Endothelial cell of umbilical vein (primary cell): ENCODE measurements at regions not wholly inside any gene's neighbourhood (a gene's known extent, or its start where the extent isn't known, plus 50 kb on each side); places are given as distances from the start of the nearest gene placed in this dataset.

Source experiments
- BruUV-seq: library from RNA; stranded (reverse); fragments of 400-500 nt; replicated peaks from 2 replicates; lab custom pipeline; 2021; lab: Mats Ljungman, UMichigan
- CTCF ChIA-PET: fragments of 300-600, 350-600 bp; sonication (Branson Sonifier 250); formaldehyde crosslinking; loops from one replicate; lab custom pipeline; 2021; ENCODE audit warnings: antibody characterized with exemption, inconsistent platforms; lab: Charles Lee
- POLR2A ChIA-PET: fragments of 300-600, 350-600 bp; sonication (Branson Sonifier 250); formaldehyde crosslinking; loops from one replicate; lab custom pipeline; 2021; ENCODE audit warnings: antibody characterized with exemption, inconsistent platforms; lab: Charles Lee
- DNase-seq: peaks from one replicate; pipeline ENCODE4 v3.0.0-alpha.2; 2011; ENCODE audit warnings: low read depth, low spot score
- FAIRE-seq: peaks from 2 replicates; lab custom pipeline; 2011; peaks lifted over from hg19 to GRCh38; lab: Jason Lieb, UNC
- H2AFZ ChIP-seq: 2 replicates; pipeline ENCODE4 v1.6.0; 2012; ENCODE audit warnings: low read depth, low read length, control low read depth, inconsistent platforms
- H3K27ac ChIP-seq: 2 replicates; pipeline ENCODE4 v1.5.1; 2011; ENCODE audit warnings: low read depth, mild to moderate bottlenecking, control low read depth, low read length, moderate library complexity; ENCODE audit not compliant: insufficient read depth
- H3K27me3 ChIP-seq, 2 experiments: 2 replicates each; pipeline versions ENCODE4 v1.6.0 to v1.6.1; 2011; ENCODE audit warnings: low read length in 2 of 2, mixed read lengths in 1 of 2; ENCODE audit not compliant: control insufficient read depth in 2 of 2, insufficient read depth in 2 of 2
- H3K36me3 ChIP-seq, 2 experiments: 2 replicates in 1 of 2; 3 replicates in 1 of 2; pipeline ENCODE4 v1.5.1; 2011; ENCODE audit warnings: low read length in 2 of 2, mild to moderate bottlenecking in 1 of 2, moderate library complexity in 1 of 2; ENCODE audit not compliant: control insufficient read depth in 2 of 2, insufficient read depth in 2 of 2; ENCODE audit errors: extremely low read depth in 1 of 2
- H3K4me1 ChIP-seq: 3 replicates; pipeline ENCODE4 v1.5.1; 2011; ENCODE audit warnings: mild to moderate bottlenecking, low read length; ENCODE audit not compliant: control insufficient read depth, insufficient read depth; ENCODE audit errors: extremely low read depth
- H3K4me2 ChIP-seq: 2 replicates; pipeline ENCODE4 v1.6.1; 2011; ENCODE audit warnings: low read length, control low read depth, mixed read lengths; ENCODE audit not compliant: insufficient read depth
- H3K4me3 ChIP-seq, 3 experiments: fragments of 200-600 bp in 1 of 3; sonication (generic), shearing (Covaris generic) in 1 of 3; replicated peaks in 1 of 3; 2 replicates each; pipeline ENCODE4 v1.5.1; 2011 to 2016; ENCODE audit warnings: control low read depth in 3 of 3, low read length in 3 of 3, mild to moderate bottlenecking in 2 of 3, inconsistent platforms in 1 of 3, low read depth in 1 of 3, moderate library complexity in 1 of 3; ENCODE audit not compliant: insufficient read depth in 1 of 3
- H3K79me2 ChIP-seq: 2 replicates; pipeline ENCODE4 v1.6.0; 2012; ENCODE audit warnings: low read length, inconsistent platforms; ENCODE audit not compliant: control insufficient read depth, insufficient read depth
- H3K9ac ChIP-seq: replicated peaks from 2 replicates; pipeline ENCODE3; 2011; ENCODE audit warnings: low read length, control low read depth; ENCODE audit not compliant: insufficient read depth; ENCODE audit errors: extremely low read depth
- H3K9me1 ChIP-seq: replicated peaks from 3 replicates; pipeline ENCODE4 v1.6.0; 2011; ENCODE audit warnings: mild to moderate bottlenecking, low read length; ENCODE audit not compliant: control insufficient read depth, insufficient read depth; ENCODE audit errors: extremely low read depth
- H3K9me3 ChIP-seq: replicated peaks from 2 replicates; pipeline ENCODE4 v1.5.1; 2012; ENCODE audit warnings: low read length, inconsistent platforms; ENCODE audit not compliant: control insufficient read depth, insufficient read depth
- H4K20me1 ChIP-seq: replicated peaks from 2 replicates; pipeline ENCODE3; 2011; ENCODE audit warnings: mild to moderate bottlenecking, low read length; ENCODE audit not compliant: control insufficient read depth, insufficient read depth; ENCODE audit errors: extremely low read depth
- CTCF ChIP-seq, 2 donors: IDR thresholded peaks; 1 replicate in 1 of 2; 2 replicates in 1 of 2; pipeline ENCODE4 v1.5.1; 2011; ENCODE audit warnings: low read length in 2 of 2, mild to moderate bottlenecking in 2 of 2, moderate library complexity in 2 of 2, control low read depth in 1 of 2, inconsistent platforms in 1 of 2, low read depth in 1 of 2; ENCODE audit not compliant: insufficient read depth in 1 of 2; ENCODE audit errors: extremely low read depth in 1 of 2
- EZH2 ChIP-seq: IDR thresholded peaks from 2 replicates; pipeline ENCODE4 v1.6.1; 2012; ENCODE audit warnings: borderline replicate concordance, low read depth, mild to moderate bottlenecking, moderate library complexity, low read length, inconsistent platforms; ENCODE audit not compliant: severe bottlenecking
- FOS ChIP-seq: IDR thresholded peaks from 2 replicates; pipeline ENCODE4 v1.6.1; 2011; ENCODE audit warnings: mild to moderate bottlenecking, low read length, moderate library complexity, borderline replicate concordance; ENCODE audit not compliant: insufficient read depth
- GATA2 ChIP-seq: IDR thresholded peaks from 2 replicates; pipeline ENCODE4 v1.7.0; 2011; ENCODE audit warnings: low read depth, mild to moderate bottlenecking, moderate library complexity, mixed read lengths, low read length; ENCODE audit not compliant: insufficient read length, insufficient read depth
- JUN ChIP-seq: IDR thresholded peaks from 2 replicates; pipeline ENCODE4 v1.6.1; 2011; ENCODE audit warnings: borderline replicate concordance, low read depth; ENCODE audit not compliant: insufficient read length, insufficient read depth
- MAX ChIP-seq: IDR thresholded peaks from 2 replicates; pipeline ENCODE4 v1.6.1; 2011; ENCODE audit not compliant: insufficient read depth, insufficient read length
- MYC ChIP-seq: IDR thresholded peaks from one replicate; pipeline ENCODE4 v1.6.1; 2011; ENCODE audit warnings: mild to moderate bottlenecking, low read depth, low read length
- POLR2A ChIP-seq: IDR thresholded peaks from 2 replicates; pipeline ENCODE4 v1.6.1; 2012; ENCODE audit warnings: low read depth, mild to moderate bottlenecking, control low read depth, low read length
- POLR2AphosphoS5 ChIP-seq: IDR thresholded peaks from 2 replicates; pipeline ENCODE4 v1.6.1; 2012; ENCODE audit warnings: low read depth, mild to moderate bottlenecking, control low read depth, low read length, moderate library complexity; ENCODE audit not compliant: insufficient read depth
- dilution Hi-C: fragments of 300-500 bp; cut with MboI; formaldehyde crosslinking; loops from one replicate; pipeline ENCODE4 v1.15.0; 2019; ENCODE audit warnings: low sequenced_read_pairs; ENCODE audit not compliant: extremely low pct_ligation_motif_present
- intact Hi-C: fragments of 100-400 bp; cut with micrococcal nuclease; formaldehyde crosslinking; loops from one replicate; pipeline ENCODE4 v1.10.0; 2022

- TF ChIP-seq EZH2 (no peak), POLR2AphosphoS5 (no peak), MYC (no peak), FOS (no peak), GATA2 (no peak), POLR2A (no peak), JUN (no peak), MAX (no peak), CTCF (IDR thresholded peaks at IDR 0.05; ENCODE audit: extremely low read depth in 1 of 2, insufficient read depth in 1 of 2, low read depth in 1 of 2, low read length in 2 of 2) (no peak)
- intact Hi-C loops (loop anchor here (10.0 kb wide), 1 partner anchor 311 kb away; no protein-coding TSS in a partner anchor), dilution Hi-C loops (no loop called here)
- DNase-seq = no peak
- no peaks in the 10 kb centered on the region for H3K9me1 ChIP-seq
- POLR2A ChIA-PET = no interaction called here
- H3K9ac ChIP-seq = no peak overlapping the region
- H3K36me3 ChIP-seq = no peaks in the 10 kb centered on the region
- no peak for FAIRE-seq
- no peaks in the 10 kb centered on the region for H3K9me3 ChIP-seq
- H4K20me1 ChIP-seq = no peaks in the 10 kb centered on the region
- H3K79me2 ChIP-seq = no peaks in the 10 kb centered on the region
- no peak overlapping the region for H3K27ac ChIP-seq
- H2AFZ ChIP-seq = no peak overlapping the region
- CTCF ChIA-PET = interaction anchor here (1.0 to 1.3 kb wide), 3 partner anchors 66 to 126 kb away, joined by 3 to 5 read pairs (median 3); no protein-coding TSS in a partner anchor
- no TSS peak for BruUV-seq
- no peaks in the 10 kb centered on the region for H3K27me3 ChIP-seq
- H3K4me1 ChIP-seq = no peaks in the 10 kb centered on the region
- no peak overlapping the region for H3K4me3 ChIP-seq
- no peak overlapping the region for H3K4me2 ChIP-seq
These were observed 519.8 kb upstream of the CITED2 start for GRCh38 chr6:139894271-139894670.
